NCI-H1048 (cell line): ENCODE measurements at regions not wholly inside any gene's neighbourhood (a gene's known extent, or its start where the extent isn't known, plus 50 kb on each side); places are given as distances from the start of the nearest gene placed in this dataset.

Experiments used
- DNase-seq: peaks from one replicate; lab custom pipeline; 2025; lab: John Stamatoyannopoulos, UW

GRCh38 chr2:21633015-21633414 is 509.2 kb downstream of the TDRD15 start:
- DNase-seq: no peak

- peak; percentile 61 for DNase-seq
Measured at GRCh38 chr2:21633466-21633865, 509.7 kb downstream of the TDRD15 start.

GRCh38 chr2:21633911-21634310 is 510.1 kb downstream of the TDRD15 start:
- no peak for DNase-seq

GRCh38 chr2:21640046-21640445 is 516.3 kb downstream of the TDRD15 start:
- DNase-seq: no peak

GRCh38 chr2:21642647-21643046 is 518.9 kb downstream of the TDRD15 start:
- no peak for DNase-seq

DNA sequence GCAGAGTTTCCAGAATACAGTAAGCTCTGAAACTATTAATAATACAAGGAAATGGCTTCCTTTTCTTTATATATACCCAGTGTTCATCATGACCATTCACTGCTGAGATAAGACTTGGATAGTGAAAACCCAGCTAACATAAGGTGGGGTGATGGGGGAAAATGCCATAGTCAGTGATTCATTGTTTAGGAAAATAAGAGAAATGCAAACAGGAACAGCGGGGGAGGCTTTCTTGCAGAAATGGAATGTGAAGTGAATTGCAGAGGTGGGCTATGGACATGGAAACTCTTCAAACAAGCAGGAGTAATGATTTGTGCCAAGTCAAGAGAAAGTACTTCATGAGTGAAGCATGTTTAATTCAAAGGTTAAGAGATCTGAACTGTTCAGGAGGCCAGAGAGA is 519.4 kb downstream of the TDRD15 start:
- DNase-seq: no peak

DNA sequence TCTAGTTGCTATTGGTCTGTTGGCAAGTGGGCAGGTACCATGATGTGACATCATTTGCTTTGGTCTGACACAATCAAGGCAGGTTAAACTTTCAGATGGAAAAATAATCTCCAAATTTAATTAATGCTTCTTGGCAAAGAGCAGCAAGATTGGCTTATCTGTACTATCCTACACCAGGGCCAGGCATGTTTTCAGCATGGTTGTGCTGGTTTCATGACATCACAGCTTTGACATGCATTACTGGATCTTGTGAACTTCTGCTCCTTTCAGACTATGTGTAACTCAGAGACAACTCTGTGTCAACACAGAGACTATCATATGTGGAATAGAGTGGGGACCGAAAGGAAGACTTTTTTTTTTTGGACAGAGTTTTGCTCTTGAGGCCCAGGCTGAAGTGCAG is 520.5 kb downstream of the TDRD15 start:
- no peak for DNase-seq

DNA sequence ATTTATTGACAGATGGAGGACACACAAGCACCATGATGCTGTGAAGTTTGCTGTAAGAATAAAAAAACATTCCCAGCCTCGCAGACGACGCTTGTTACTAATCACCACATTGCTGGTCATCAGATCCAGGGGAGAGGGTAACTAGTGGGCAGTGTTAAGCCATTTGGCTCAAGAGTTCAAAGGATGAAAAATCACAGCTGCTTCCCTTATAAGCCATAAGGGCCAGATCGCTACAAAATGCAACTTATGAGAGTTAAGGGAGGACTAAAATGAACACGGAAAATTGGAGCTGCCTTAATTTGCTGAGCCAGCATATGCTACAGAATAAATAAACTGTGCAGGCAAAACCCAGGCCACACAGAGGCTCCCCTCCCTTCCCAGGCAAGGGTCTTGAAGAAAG is 522.6 kb downstream of the TDRD15 start:
- DNase-seq: no peak

DNA sequence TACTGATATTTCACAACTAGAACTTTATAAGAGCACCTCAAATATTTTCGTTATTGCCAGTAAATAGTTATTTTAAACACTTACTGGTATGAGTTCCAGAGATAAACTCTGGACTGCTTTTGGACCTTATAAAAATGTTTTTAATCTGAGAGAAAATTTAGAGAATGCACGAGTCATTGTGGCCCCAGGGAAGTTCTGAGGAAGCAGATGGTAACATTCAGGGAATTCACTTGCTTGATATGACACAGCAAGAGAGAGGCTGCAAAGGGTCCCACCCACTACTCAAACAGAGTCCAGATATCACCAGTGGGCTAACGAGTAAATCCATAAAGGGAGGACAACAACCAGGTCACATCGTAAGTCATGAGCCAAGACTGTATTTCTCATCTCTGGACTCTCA is 526.8 kb downstream of the TDRD15 start:
- DNase-seq: no peak

GRCh38 chr2:21655136-21655535 is 531.4 kb downstream of the TDRD15 start:
- DNase-seq: no peak

GRCh38 chr2:21656330-21657075 is 532.7 kb downstream of the TDRD15 start:
- DNase-seq: no peak

GRCh38 chr2:21657445-21657844 is 533.7 kb downstream of the TDRD15 start:
- DNase-seq: no peak

- no peak for DNase-seq
Measured at GRCh38 chr2:21658269-21658668, 534.5 kb downstream of the TDRD15 start.

GRCh38 chr2:21658907-21659477 is 535.2 kb downstream of the TDRD15 start:
- no peak for DNase-seq

GRCh38 chr2:21664083-21664482 is 540.3 kb downstream of the TDRD15 start:
- DNase-seq: no peak

GRCh38 chr2:21667638-21668037 is 543.9 kb downstream of the TDRD15 start:
- DNase-seq: no peak

DNA sequence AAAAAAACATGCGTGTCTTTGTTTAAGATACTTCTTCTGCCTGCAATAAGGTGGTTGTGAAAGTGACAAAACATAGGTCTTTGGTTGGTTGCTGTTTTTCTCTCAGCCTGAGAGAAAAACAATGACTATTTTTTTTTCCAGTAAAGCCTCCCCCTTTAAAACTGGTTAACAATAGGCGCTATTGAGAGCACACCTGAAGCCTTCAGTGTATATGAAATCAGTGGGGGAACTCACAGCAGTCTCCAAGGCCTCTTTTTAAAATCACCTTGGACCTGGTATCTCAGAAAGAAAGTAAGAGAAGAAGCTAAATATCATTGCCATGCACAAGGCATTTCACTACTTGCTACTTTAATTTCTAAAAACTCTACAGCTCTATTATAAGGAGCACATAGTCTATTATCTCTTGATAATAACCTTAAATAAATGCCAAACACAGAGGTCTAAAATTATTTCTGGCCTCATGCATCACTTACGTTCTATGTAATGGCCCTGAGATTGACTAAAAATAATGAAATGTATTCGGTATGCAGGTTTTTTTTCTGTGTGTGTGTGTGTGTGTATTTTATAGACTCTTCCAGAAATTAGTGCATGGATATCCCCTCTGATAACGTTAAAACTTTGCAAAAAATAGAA is 544.4 kb downstream of the TDRD15 start:
- no peak for DNase-seq

- DNase-seq: no peak
Measured at GRCh38 chr2:21676041-21676440, 552.3 kb downstream of the TDRD15 start.

DNA sequence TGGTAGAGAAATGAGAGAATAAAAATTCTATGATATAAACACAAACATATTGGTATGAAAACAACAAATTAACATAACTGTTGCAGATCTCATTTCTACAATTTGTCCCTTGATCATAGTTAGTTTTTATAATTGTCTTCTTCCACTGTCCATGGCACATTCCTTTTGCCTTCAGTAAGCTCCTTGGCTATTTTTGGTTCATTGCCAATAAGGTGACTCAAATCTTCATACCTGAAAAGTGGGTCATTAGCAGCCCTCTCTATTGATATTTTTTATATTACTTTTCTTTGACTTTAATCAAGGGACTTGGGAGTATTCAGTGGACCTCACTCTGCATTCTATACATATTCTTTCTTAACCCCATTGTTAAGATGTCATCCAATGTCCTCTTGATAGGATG is 552.9 kb downstream of the TDRD15 start:
- no peak for DNase-seq

- DNase-seq: no peak
Measured at GRCh38 chr2:21683838-21684237, 560.1 kb downstream of the TDRD15 start.

- no peak for DNase-seq
Measured at GRCh38 chr2:21687589-21687988, 563.8 kb downstream of the TDRD15 start.

DNA sequence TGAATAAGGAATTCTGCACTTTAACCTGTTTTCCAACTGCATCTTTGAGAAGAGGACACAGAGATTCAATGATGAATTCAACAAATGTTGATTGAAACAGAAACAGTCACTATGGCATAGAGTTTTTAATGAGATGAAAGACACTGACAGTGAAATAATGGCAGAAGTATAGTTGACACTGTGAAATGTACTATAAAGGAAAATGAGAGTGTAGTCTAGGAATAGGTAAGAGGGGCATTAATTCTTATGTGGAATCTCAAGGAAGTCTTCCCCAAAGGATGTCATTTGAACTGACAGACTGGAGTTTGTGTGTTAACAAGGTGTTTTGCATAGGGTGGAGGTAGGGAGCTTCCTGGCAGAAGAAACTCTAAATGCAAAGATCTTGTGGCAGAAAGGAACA is 566.2 kb downstream of the TDRD15 start:
- DNase-seq: no peak

GRCh38 chr2:21693081-21693480 is 569.3 kb downstream of the TDRD15 start:
- no peak for DNase-seq
